Fibroblast of lung (primary cell): ENCODE measurements at regions not wholly inside any gene's neighbourhood (a gene's known extent, or its start where the extent isn't known, plus 50 kb on each side); places are given as distances from the start of the nearest gene placed in this dataset.

Experiments
- CTCF ChIP-seq, 2 donors: IDR thresholded peaks in 1 of 2; conservative IDR thresholded peaks in 1 of 2; 1 replicate in 1 of 2; 2 replicates in 1 of 2; pipeline ENCODE4 v1.5.1; 2011 to 2012; ENCODE audit warnings: low read length in 2 of 2, control low read depth in 1 of 2, inconsistent platforms in 1 of 2, low read depth in 1 of 2, mild to moderate bottlenecking in 1 of 2
- EZH2 ChIP-seq: IDR thresholded peaks from 2 replicates; pipeline ENCODE4 v1.5.1; 2012; ENCODE audit warnings: low read length, control low read depth, mild to moderate bottlenecking; ENCODE audit errors: missing control alignments

- TF ChIP-seq CTCF (conservative IDR thresholded peaks at IDR 0.05 in 1 of 2, IDR thresholded peaks at IDR 0.05 in 1 of 2; ENCODE audit: low read depth in 1 of 2, low read length in 2 of 2) (no peak), EZH2 (no peak)
Measured at GRCh38 chr15:61633951-61634350, 404.8 kb upstream of the RORA start.
